Skeletal muscle satellite cell (primary cell): ENCODE measurements at regions not wholly inside any gene's neighbourhood (a gene's known extent, or its start where the extent isn't known, plus 50 kb on each side); places are given as distances from the start of the nearest gene placed in this dataset.

Experiments
- H3K27me3 ChIP-seq: 2 replicates; pipeline ENCODE4 v1.7.0; 2013; ENCODE audit warnings: low read length; ENCODE audit not compliant: control insufficient read depth, insufficient read depth
- H3K36me3 ChIP-seq: 2 replicates; pipeline ENCODE4 v1.7.0; 2013; ENCODE audit warnings: mild to moderate bottlenecking, control low read depth, low read length; ENCODE audit not compliant: insufficient read depth
- H3K4me1 ChIP-seq: 2 replicates; pipeline ENCODE4 v1.7.0; 2013; ENCODE audit warnings: low read length; ENCODE audit not compliant: control insufficient read depth, insufficient read depth
- H3K4me2 ChIP-seq: 2 replicates; pipeline ENCODE4 v1.7.0; 2013; ENCODE audit warnings: mild to moderate bottlenecking, low read length
- H3K4me3 ChIP-seq: 2 replicates; pipeline ENCODE4 v1.7.0; 2013; ENCODE audit warnings: low read length
- H3K9ac ChIP-seq: 2 replicates; pipeline ENCODE4 v1.7.0; 2013; ENCODE audit warnings: mild to moderate bottlenecking, low read depth, low read length, moderate library complexity
- H3K9me3 ChIP-seq: replicated peaks from 2 replicates; pipeline ENCODE4 v1.7.0; 2013; ENCODE audit warnings: mild to moderate bottlenecking, control low read depth, low read length

GRCh38 chrX:40446921-40447320 is 133.8 kb upstream of the ATP6AP2 start:
- no peak overlapping the region for H3K9ac ChIP-seq
- H3K9me3 ChIP-seq: no peaks in the 10 kb centered on the region

DNA sequence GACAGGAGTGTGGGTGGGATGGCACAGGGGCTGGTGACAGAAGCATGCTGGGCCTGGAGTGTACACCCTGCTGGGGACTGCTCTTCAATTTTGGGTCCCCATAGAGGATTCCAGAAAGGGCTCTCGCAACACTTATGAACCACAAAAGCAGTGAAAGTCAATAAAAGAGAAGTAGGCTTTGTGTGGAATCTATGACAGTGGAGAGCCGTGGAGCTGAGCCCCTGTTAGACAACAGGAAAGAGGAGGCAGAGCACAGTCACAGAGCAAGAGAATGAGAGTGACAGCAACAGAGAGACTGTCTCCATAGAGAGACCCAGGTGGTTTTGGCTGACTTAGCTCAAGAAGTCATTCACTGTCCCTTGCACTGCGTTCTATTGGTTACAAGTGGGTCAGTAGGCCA is 135.1 kb upstream of the ATP6AP2 start:
- no peak overlapping the region for H3K9ac ChIP-seq
- peaks cover 69% of the 10 kb centered on the region for H3K27me3 ChIP-seq
- H3K4me1 ChIP-seq: no peaks in the 10 kb centered on the region
- no peaks in the 10 kb centered on the region for H3K36me3 ChIP-seq
- H3K9me3 ChIP-seq: no peaks in the 10 kb centered on the region
- no peak overlapping the region for H3K4me2 ChIP-seq
- H3K4me3 ChIP-seq: no peak overlapping the region

More at GRCh38 chrX:40446921-40447320, 133.8 kb upstream of the ATP6AP2 start:
- Histone ChIP-seq H3K4me3 (no peak overlapping the region), H3K27me3 (peaks cover 66% of the 10 kb centered on the region), H3K36me3 (no peaks in the 10 kb centered on the region), H3K4me2 (no peak overlapping the region), H3K4me1 (no peaks in the 10 kb centered on the region)

- H3K27me3 ChIP-seq: peaks cover 64% of the 10 kb centered on the region
- no peak overlapping the region for H3K9ac ChIP-seq
- H3K4me3 ChIP-seq: no peak overlapping the region
- H3K4me2 ChIP-seq: no peak overlapping the region
- H3K36me3 ChIP-seq: no peaks in the 10 kb centered on the region
- no peaks in the 10 kb centered on the region for H3K4me1 ChIP-seq
- H3K9me3 ChIP-seq: no peaks in the 10 kb centered on the region
These were observed 135.8 kb upstream of the ATP6AP2 start for GRCh38 chrX:40444798-40445496.

GRCh38 chrX:40444133-40444532 is 136.6 kb upstream of the ATP6AP2 start:
- Histone ChIP-seq H3K36me3 (no peaks in the 10 kb centered on the region), H3K4me2 (no peak overlapping the region), H3K9me3 (no peaks in the 10 kb centered on the region), H3K4me1 (no peaks in the 10 kb centered on the region), H3K4me3 (no peak overlapping the region), H3K9ac (no peak overlapping the region), H3K27me3 (peaks cover 63% of the 10 kb centered on the region)

- Histone ChIP-seq H3K9me3 (no peaks in the 10 kb centered on the region), H3K4me3 (no peak overlapping the region), H3K27me3 (peaks cover 50% of the 10 kb centered on the region), H3K9ac (no peak overlapping the region), H3K4me2 (no peak overlapping the region), H3K36me3 (no peaks in the 10 kb centered on the region), H3K4me1 (no peaks in the 10 kb centered on the region)
These were observed 139.9 kb upstream of the ATP6AP2 start for GRCh38 chrX:40440866-40441265.

DNA sequence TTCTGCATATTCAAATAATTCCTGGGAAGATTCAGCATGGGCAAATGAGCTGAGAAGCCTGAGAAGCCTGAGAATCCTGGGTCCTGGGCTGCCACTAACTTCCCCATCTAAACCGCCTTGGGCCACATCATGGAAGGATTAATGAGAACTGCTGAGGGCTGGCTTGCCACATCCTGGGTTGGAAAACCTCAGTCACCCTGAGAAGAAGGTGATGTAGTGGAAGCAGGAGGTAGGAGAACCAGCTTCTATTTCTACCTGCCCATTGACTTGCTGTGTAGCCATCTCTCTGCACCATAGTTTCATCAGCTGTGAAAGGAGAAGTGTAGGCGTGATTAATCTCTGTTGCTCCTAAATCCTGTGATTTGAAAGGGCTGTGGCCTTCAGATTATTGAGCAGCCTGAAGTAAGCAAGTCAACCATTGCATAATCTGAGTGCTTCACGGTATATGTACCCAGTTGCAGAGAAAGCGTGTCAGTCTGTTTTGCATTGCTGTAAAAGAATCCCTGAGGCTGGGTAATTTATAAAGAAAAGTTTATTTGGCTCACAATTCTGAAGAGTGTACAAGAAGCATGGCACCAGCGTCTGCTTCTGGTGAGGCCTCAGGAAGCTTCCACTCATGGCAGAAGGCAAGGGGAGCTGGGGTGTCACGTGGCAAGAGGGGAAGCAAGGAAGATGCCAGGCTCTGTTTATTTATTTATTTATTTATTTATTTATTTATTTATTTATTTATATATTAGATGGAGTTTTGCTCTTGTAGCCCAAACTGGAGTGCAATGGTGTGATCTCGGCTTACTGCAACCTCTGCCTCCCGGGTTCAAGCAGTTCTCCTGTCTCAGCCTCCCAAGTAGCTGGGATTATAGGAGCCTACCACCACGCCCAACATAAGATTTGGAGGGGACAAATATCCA is 140.9 kb upstream of the ATP6AP2 start:
- H3K4me2 ChIP-seq: no peak overlapping the region
- H3K4me1 ChIP-seq: peaks cover 3% of the 10 kb centered on the region
- H3K9ac ChIP-seq: no peak overlapping the region
- no peaks in the 10 kb centered on the region for H3K9me3 ChIP-seq
- no peaks in the 10 kb centered on the region for H3K36me3 ChIP-seq
- H3K27me3 ChIP-seq: peaks cover 52% of the 10 kb centered on the region
- no peak overlapping the region for H3K4me3 ChIP-seq

DNA sequence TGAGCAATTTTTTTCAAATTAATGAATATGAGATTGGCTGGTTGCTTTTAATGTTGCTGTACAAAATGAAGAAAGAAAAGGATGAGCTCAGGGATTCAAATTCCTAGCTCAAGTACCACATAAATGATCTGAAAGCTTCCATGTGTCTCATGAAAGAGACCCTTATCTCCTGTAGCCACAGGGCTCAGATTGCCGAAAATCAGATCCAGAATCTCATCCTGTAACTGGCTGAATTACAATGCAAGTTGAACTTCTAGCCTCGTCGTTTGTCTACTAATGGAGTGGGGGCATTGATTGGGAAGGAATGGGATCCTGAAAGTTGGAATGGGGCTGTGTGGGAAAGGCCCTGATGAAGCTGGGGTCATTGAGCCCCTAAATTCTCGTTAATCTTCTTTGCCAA is 143.4 kb upstream of the ATP6AP2 start:
- Histone ChIP-seq H3K4me3 (no peak overlapping the region), H3K4me1 (peaks cover 4% of the 10 kb centered on the region), H3K36me3 (no peaks in the 10 kb centered on the region), H3K4me2 (no peak overlapping the region), H3K27me3 (peaks cover 39% of the 10 kb centered on the region), H3K9ac (no peak overlapping the region), H3K9me3 (no peaks in the 10 kb centered on the region)

GRCh38 chrX:40434947-40435346 is 145.8 kb upstream of the ATP6AP2 start:
- Histone ChIP-seq H3K9me3 (no peaks in the 10 kb centered on the region), H3K4me1 (peaks cover 4% of the 10 kb centered on the region), H3K4me3 (no peak overlapping the region), H3K9ac (no peak overlapping the region), H3K36me3 (no peaks in the 10 kb centered on the region), H3K4me2 (peak overlapping the region; percentile 51), H3K27me3 (peaks cover 25% of the 10 kb centered on the region)

DNA sequence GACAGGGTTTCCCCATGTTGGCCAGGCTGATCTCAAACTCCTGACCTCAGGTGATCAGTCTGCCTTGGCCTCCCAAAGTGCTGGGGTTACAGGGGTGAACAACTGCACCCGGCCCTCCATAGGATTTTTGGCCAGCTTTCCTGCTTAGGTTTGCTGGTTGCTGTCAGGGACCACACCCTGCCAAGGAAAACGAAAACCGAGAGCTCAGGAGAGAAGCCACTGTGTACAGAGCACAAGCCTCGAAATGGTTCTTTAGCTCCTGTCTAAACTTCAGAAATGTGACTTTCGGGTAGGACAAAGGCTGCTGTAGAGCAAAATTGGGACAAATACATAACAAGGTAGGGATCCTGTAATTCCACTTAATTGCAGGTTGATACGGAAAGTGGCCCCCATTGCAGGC is 146.3 kb upstream of the ATP6AP2 start:
- Histone ChIP-seq H3K4me1 (peaks cover 4% of the 10 kb centered on the region), H3K4me2 (no peak overlapping the region), H3K9me3 (no peaks in the 10 kb centered on the region), H3K27me3 (peaks cover 20% of the 10 kb centered on the region), H3K4me3 (no peak overlapping the region), H3K36me3 (no peaks in the 10 kb centered on the region), H3K9ac (no peak overlapping the region)

DNA sequence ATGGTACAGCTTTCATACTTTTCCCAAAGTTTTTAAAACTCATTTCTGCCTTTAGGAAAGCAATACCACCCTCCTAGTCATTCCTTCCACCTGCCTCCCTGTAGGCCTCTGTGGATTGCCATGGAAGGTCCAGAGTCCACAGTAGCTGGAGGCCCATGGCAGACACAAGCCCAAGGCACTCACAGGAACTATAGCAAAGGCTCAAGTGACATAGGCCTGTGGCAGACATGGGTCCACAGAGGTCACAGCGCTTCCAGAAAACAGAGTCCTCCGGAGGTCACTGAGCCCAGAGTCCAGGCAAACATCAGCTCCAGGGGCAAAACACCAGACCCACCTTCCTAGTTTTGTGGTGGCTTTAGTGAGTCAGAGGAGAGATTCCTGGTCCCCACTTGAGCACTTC is 147.6 kb upstream of the ATP6AP2 start:
- Histone ChIP-seq H3K4me1 (peaks cover 4% of the 10 kb centered on the region), H3K9ac (no peak overlapping the region), H3K4me3 (no peak overlapping the region), H3K9me3 (no peaks in the 10 kb centered on the region), H3K36me3 (no peaks in the 10 kb centered on the region), H3K4me2 (no peak overlapping the region), H3K27me3 (peaks cover 14% of the 10 kb centered on the region)

GRCh38 chrX:40424259-40424658 is 156.5 kb upstream of the ATP6AP2 start:
- H3K4me2 ChIP-seq: no peak overlapping the region
- H3K9ac ChIP-seq: no peak overlapping the region
- H3K27me3 ChIP-seq: peaks cover 26% of the 10 kb centered on the region
- H3K4me3 ChIP-seq: no peak overlapping the region
- no peaks in the 10 kb centered on the region for H3K36me3 ChIP-seq
- H3K9me3 ChIP-seq: no peaks in the 10 kb centered on the region
- H3K4me1 ChIP-seq: no peaks in the 10 kb centered on the region
